ENCODE measurements at regions not wholly inside any gene's neighbourhood (a gene's known extent, or its start where the extent isn't known, plus 50 kb on each side); places are given as distances from the start of the nearest gene placed in this dataset.

GRCh38 chr5:136892000-136892399 lies 526.7 kb upstream of the TRPC7 start:
- no peak for DNase-seq (ENCODE audit: low read depth, low spot score)
- no peak overlapping the region for H3K4me3 ChIP-seq (ENCODE audit: low read depth, low read length)
- no peak for TF ChIP-seq CTCF (IDR thresholded peaks at IDR 0.05; ENCODE audit: low read depth, low read length)
- in situ Hi-C loops (cut with HindIII; ENCODE audit: low sequenced_read_pairs): no loop called here

GRCh38 chr5:136891175-136891972 lies 526.0 kb upstream of the TRPC7 start:
- H3K4me3 ChIP-seq (ENCODE audit: low read depth, low read length): no peak overlapping the region
- in situ Hi-C loops (cut with HindIII; ENCODE audit: low sequenced_read_pairs): no loop called here
- no peak for TF ChIP-seq CTCF (IDR thresholded peaks at IDR 0.05; ENCODE audit: low read depth, low read length)
- DNase-seq (ENCODE audit: low read depth, low spot score): no peak

- in situ Hi-C loops (cut with HindIII; ENCODE audit: low sequenced_read_pairs): no loop called here
Measured at GRCh38 chr5:136890431-136891148, 525.2 kb upstream of the TRPC7 start.

GRCh38 chr5:136886608-136887007 lies 521.3 kb upstream of the TRPC7 start:
- DNase-seq (ENCODE audit: low read depth, low spot score): no peak
- TF ChIP-seq CTCF (IDR thresholded peaks at IDR 0.05; ENCODE audit: low read depth, low read length): no peak
- H3K4me3 ChIP-seq (ENCODE audit: low read depth, low read length): no peak overlapping the region
- in situ Hi-C loops (cut with HindIII; ENCODE audit: low sequenced_read_pairs): no loop called here

More at GRCh38 chr5:136890431-136891148, 525.2 kb upstream of the TRPC7 start:
- no peak overlapping the region for H3K4me3 ChIP-seq (ENCODE audit: low read depth, low read length)
- TF ChIP-seq CTCF (IDR thresholded peaks at IDR 0.05; ENCODE audit: low read depth, low read length): no peak
- DNase-seq (ENCODE audit: low read depth, low spot score): no peak

- no peak for DNase-seq (ENCODE audit: low read depth, low spot score)
- H3K4me3 ChIP-seq (ENCODE audit: low read depth, low read length): no peak overlapping the region
- in situ Hi-C loops (cut with HindIII; ENCODE audit: low sequenced_read_pairs): no loop called here
- no peak for TF ChIP-seq CTCF (IDR thresholded peaks at IDR 0.05; ENCODE audit: low read depth, low read length)
Measured at GRCh38 chr5:136864960-136865359, 499.6 kb upstream of the TRPC7 start.

- H3K4me3 ChIP-seq (ENCODE audit: low read depth, low read length): no peak overlapping the region
- TF ChIP-seq CTCF (IDR thresholded peaks at IDR 0.05; ENCODE audit: low read depth, low read length): no peak
- no peak for DNase-seq (ENCODE audit: low read depth, low spot score)
- in situ Hi-C loops (cut with HindIII; ENCODE audit: low sequenced_read_pairs): no loop called here
Measured at GRCh38 chr5:136856648-136857047, 491.3 kb upstream of the TRPC7 start.
